ENCODE measurements at regions not wholly inside any gene's neighbourhood (a gene's known extent, or its start where the extent isn't known, plus 50 kb on each side); places are given as distances from the start of the nearest gene placed in this dataset.

DNA sequence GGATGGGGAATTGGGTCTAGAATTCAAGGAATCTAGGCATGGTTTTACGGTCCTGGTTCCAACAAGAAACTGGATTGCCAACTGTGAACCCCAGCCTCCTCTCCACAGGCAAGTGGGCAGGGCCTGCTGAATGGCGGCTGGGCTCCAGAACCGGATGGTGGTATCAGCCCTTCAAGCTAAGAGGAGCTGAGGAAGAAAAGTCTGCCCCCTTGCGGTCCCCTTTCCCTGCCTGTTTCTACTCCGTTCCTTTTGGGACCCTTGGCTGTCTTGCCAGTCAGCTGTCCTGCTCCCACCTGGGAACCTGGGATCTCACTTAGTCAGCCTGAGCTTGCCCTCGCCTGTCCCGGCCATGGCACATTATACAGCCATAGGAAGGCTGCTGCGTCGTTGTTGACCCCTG is 234.4 kb upstream of the DAPK1 start:
- no peaks in the 10 kb centered on the region for H3K27me3 ChIP-seq (replicated peaks; ENCODE audit: insufficient read depth)
- no peak for DNase-seq (ENCODE audit: low spot score)
- ATAC-seq (ENCODE audit: insufficient number of reproducible peaks, low FRiP score, low read depth), result no peak

DNA sequence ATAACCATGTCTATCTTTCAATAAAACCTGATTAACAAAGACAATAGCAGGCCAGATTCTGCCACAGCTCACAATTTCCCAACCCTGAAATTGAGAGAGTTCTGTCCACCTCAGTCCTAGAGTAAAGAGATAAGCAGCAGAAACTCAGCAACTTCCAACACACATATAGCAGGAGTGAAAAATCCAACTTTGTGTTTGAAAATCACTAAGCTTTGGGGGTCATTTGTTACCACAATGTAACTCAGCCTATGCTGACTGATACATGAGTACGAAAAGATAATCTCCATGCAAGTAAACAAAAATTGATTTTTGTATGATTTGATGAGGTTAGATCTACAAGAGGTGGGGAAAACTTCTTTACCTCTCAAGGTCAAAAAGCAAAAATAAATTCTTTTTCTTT is 231.0 kb upstream of the DAPK1 start:
- H3K4me1 ChIP-seq (ENCODE audit: control insufficient read depth in 1 of 2, low read depth in 2 of 2), result peaks cover 12 to 45% of the 10 kb centered on the region in 2 donors
- TF ChIP-seq, protein P1, sequence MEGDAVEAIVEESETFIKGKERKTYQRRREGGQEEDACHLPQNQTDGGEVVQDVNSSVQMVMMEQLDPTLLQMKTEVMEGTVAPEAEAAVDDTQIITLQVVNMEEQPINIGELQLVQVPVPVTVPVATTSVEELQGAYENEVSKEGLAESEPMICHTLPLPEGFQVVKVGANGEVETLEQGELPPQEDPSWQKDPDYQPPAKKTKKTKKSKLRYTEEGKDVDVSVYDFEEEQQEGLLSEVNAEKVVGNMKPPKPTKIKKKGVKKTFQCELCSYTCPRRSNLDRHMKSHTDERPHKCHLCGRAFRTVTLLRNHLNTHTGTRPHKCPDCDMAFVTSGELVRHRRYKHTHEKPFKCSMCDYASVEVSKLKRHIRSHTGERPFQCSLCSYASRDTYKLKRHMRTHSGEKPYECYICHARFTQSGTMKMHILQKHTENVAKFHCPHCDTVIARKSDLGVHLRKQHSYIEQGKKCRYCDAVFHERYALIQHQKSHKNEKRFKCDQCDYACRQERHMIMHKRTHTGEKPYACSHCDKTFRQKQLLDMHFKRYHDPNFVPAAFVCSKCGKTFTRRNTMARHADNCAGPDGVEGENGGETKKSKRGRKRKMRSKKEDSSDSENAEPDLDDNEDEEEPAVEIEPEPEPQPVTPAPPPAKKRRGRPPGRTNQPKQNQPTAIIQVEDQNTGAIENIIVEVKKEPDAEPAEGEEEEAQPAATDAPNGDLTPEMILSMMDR (IDR thresholded peaks at IDR 0.05), result no peak
- DNase-seq (ENCODE audit: low spot score) (no peak), ATAC-seq (ENCODE audit: insufficient number of reproducible peaks, low FRiP score, low read depth) (no peak)
- no peaks in the 10 kb centered on the region for H3K36me3 ChIP-seq
- no peak overlapping the region for H3K4me3 ChIP-seq
- H3K9me3 ChIP-seq, result no peaks in the 10 kb centered on the region
- no peaks in the 10 kb centered on the region for H3K27me3 ChIP-seq (replicated peaks; ENCODE audit: insufficient read depth)
- peak overlapping the region; percentile 81 to 86 for H3K27ac ChIP-seq

More for the DNA sequence above, 234.4 kb upstream of the DAPK1 start:
- Histone ChIP-seq H3K4me1 (ENCODE audit: control insufficient read depth in 1 of 2, low read depth in 2 of 2) (peaks cover 6 to 16% of the 10 kb centered on the region in 2 donors), H3K4me3 (no peak overlapping the region), H3K36me3 (no peaks in the 10 kb centered on the region), H3K9me3 (no peaks in the 10 kb centered on the region), H3K27ac (no peak overlapping the region)
- TF ChIP-seq, protein P1 (IDR thresholded peaks at IDR 0.05), result no peak

DNA sequence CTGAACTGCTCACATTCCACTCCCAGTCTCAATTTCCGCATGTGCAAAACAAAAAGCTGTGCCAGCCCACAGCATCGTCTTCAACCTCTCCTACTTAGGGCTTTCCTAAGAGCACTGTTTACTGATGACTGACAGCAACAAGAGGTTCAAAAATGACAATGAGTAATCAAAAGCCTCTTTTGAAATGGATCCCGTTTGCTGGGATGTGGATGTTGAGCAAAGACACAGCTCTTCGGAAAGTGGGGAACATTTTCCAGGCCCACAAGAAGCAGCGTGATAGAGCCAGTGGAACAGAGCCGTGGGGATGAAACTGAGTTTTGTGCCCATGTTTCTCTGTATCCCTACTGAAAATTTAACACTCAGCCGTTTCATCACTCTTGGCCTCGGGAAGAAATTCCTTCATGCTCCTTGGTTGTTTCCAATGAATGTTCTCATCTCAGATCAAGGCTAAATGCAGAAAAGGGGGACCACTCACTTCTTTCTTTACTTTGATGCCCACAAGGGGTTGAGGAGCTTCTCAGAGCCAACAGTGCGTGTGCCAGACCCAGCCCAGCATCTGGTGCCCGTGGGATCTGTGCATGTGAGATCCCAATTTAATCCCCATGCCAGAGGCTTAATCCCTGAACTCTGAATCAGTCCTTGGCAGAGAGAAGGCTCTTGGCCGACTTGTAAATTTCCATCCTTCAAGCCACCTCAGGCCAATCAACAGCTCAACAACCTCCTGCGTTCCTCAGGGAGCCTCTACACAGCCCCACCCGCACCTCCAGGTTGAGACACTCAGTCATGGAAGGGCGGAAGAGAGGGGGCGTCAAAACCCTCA is 230.2 kb upstream of the DAPK1 start:
- TF ChIP-seq, protein P1 (IDR thresholded peaks at IDR 0.05), result no peak
- peak; percentile 93 for ATAC-seq (ENCODE audit: insufficient number of reproducible peaks, low FRiP score, low read depth)
- no peaks in the 10 kb centered on the region for H3K9me3 ChIP-seq
- no peaks in the 10 kb centered on the region for H3K27me3 ChIP-seq (replicated peaks; ENCODE audit: insufficient read depth)
- no peak overlapping the region for H3K4me3 ChIP-seq
- no peaks in the 10 kb centered on the region for H3K36me3 ChIP-seq
- peaks cover 12 to 45% of the 10 kb centered on the region in 2 donors for H3K4me1 ChIP-seq (ENCODE audit: control insufficient read depth in 1 of 2, low read depth in 2 of 2)
- peak; percentile 7 for DNase-seq (ENCODE audit: low spot score)
- peak overlapping the region; percentile 81 to 86 for H3K27ac ChIP-seq

DNA sequence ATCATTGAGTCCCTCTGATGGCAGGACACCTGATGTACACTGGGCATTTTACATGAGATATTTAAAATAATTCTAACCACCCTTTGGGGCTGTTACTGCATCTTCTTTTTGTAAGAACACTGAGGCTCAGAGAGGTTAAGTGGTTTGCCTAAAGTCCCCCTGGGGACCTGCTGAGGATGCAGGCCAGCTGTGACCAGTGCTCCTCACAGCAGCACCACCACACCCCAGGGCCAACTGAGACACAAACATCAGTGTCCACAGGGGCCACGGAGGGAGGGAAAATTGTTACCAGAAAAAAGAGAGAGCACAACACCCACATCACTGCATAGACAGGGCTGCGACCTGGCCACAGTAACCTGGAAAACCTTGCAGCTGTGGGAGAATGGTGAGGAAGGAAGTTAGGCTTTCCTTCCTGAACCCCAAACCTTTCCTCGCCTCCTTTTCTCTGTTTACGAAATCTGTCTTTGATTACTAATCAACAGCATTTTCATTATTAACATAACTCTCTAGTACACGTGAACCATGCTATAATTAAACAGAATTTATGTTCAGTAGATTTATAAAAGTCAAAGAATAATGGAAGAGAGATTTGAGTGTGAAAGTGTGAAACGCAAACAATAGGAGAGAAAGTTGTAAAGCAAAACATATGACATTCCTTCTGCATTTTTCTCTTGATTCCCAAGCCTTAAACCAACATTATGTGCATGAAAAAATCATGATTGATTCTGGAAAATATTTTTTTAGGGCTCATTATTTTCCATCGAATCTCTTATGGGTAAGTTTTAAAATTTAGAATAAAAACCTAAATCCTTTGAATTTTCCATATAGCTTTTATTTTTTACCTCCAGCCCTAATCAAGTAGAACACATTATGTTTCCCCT is 228.1 kb upstream of the DAPK1 start:
- DNase-seq (ENCODE audit: low spot score) (no peak), ATAC-seq (ENCODE audit: insufficient number of reproducible peaks, low FRiP score, low read depth) (no peak)
- Histone ChIP-seq H3K4me3 (no peak overlapping the region), H3K9me3 (no peaks in the 10 kb centered on the region), H3K4me1 (ENCODE audit: control insufficient read depth in 1 of 2, low read depth in 2 of 2) (peaks cover 12 to 45% of the 10 kb centered on the region in 2 donors), H3K27ac (peak overlapping the region; percentile 66 to 86), H3K36me3 (no peaks in the 10 kb centered on the region), H3K27me3 (replicated peaks; ENCODE audit: insufficient read depth) (no peaks in the 10 kb centered on the region)
- TF ChIP-seq, protein P1 (IDR thresholded peaks at IDR 0.05), result no peak
